IMR-90 (cell line): ENCODE measurements at regions not wholly inside any gene's neighbourhood (a gene's known extent, or its start where the extent isn't known, plus 50 kb on each side); places are given as distances from the start of the nearest gene placed in this dataset.

Experiments
- ATAC-seq: fragments of 200-7000 bp; cut with Tn5 transposase; 2 replicates; pipeline ENCODE4 v1.9.1; 2020; ENCODE audit warnings: low read depth, mild to moderate bottlenecking, moderate library complexity
- BruUV-seq: library from RNA; stranded (reverse); fragments of 400-500 nt; replicated peaks from 2 replicates; lab custom pipeline; 2021; lab: Mats Ljungman, UMichigan
- CTCF ChIA-PET: fragments of 300-600 bp; formaldehyde crosslinking; extraction: SDS; loops from one replicate; lab custom pipeline; 2021; ENCODE audit warnings: antibody characterized with exemption; lab: Yijun Ruan, JAX
- POLR2A ChIA-PET: fragments of 300-600 bp; sonication (Branson Sonifier 250); formaldehyde crosslinking; loops from one replicate; lab custom pipeline; 2022; ENCODE audit warnings: antibody characterized with exemption; ENCODE audit not compliant: unreplicated experiment; lab: Charles Lee
- DNase-seq: peaks from one replicate; pipeline ENCODE4 v3.0.0; 2013
- H2AFZ ChIP-seq: replicated peaks from 2 replicates; pipeline ENCODE3; 2013; ENCODE audit warnings: low read length, mild to moderate bottlenecking; ENCODE audit not compliant: poor library complexity
- H2AK5ac ChIP-seq: 2 replicates; pipeline ENCODE4 v1.6.1; 2013; ENCODE audit warnings: low read depth, low read length, inconsistent platforms
- H2AK9ac ChIP-seq: replicated peaks from 2 replicates; pipeline ENCODE3; 2013; ENCODE audit warnings: mild to moderate bottlenecking, low read depth, low read length, moderate library complexity; ENCODE audit not compliant: poor library complexity
- H2BK120ac ChIP-seq: 2 replicates; pipeline ENCODE4 v1.6.1; 2013; ENCODE audit warnings: low read depth, low read length, inconsistent platforms
- H2BK15ac ChIP-seq: 3 replicates; pipeline ENCODE4 v1.6.1; 2013; ENCODE audit warnings: low read depth, low read length, inconsistent platforms
- H2BK20ac ChIP-seq: 2 replicates; pipeline ENCODE4 v1.6.1; 2013; ENCODE audit warnings: low read depth, mild to moderate bottlenecking, inconsistent platforms, low read length, moderate library complexity
- H2BK5ac ChIP-seq: 2 replicates; pipeline ENCODE4 v1.6.1; 2013; ENCODE audit warnings: mild to moderate bottlenecking, low read depth, low read length, inconsistent platforms; ENCODE audit not compliant: poor library complexity, severe bottlenecking
- H3K14ac ChIP-seq: replicated peaks from 2 replicates; pipeline ENCODE4 v1.6.1; 2013; ENCODE audit warnings: low read depth, low read length, inconsistent platforms
- H3K18ac ChIP-seq: 2 replicates; pipeline ENCODE4 v1.6.1; 2013; ENCODE audit warnings: low read depth, low read length, control low read depth
- H3K23ac ChIP-seq: 2 replicates; pipeline ENCODE4 v1.6.1; 2013; ENCODE audit warnings: low read depth, low read length, inconsistent platforms
- H3K27ac ChIP-seq: 2 replicates; pipeline ENCODE4 v1.5.1; 2013; ENCODE audit warnings: mild to moderate bottlenecking, control low read depth, low read length; ENCODE audit not compliant: insufficient read depth
- H3K27me3 ChIP-seq: 2 replicates; pipeline ENCODE4 v1.6.1; 2013; ENCODE audit warnings: low read length; ENCODE audit not compliant: control insufficient read depth, insufficient read depth
- H3K36me3 ChIP-seq: 2 replicates; pipeline ENCODE4 v1.6.1; 2013; ENCODE audit warnings: low read length, mixed read lengths; ENCODE audit not compliant: control insufficient read depth, insufficient read depth
- H3K4ac ChIP-seq: 2 replicates; pipeline ENCODE4 v1.6.1; 2013; ENCODE audit warnings: low read depth, low read length, inconsistent platforms
- H3K4me1 ChIP-seq: 2 replicates; pipeline ENCODE4 v1.6.1; 2013; ENCODE audit warnings: low read length, mixed read lengths; ENCODE audit not compliant: control insufficient read depth, insufficient read depth
- H3K4me2 ChIP-seq: 2 replicates; pipeline ENCODE4 v1.6.1; 2013; ENCODE audit warnings: low read depth, mild to moderate bottlenecking, control low read depth, low read length, moderate library complexity
- H3K4me3 ChIP-seq: 2 replicates; pipeline ENCODE4 v1.5.1; 2013; ENCODE audit warnings: low read depth, mild to moderate bottlenecking, control low read depth, low read length, moderate library complexity; ENCODE audit not compliant: insufficient read depth
- H3K56ac ChIP-seq: 2 replicates; pipeline ENCODE4 v1.6.1; 2013; ENCODE audit warnings: low read length, inconsistent platforms; ENCODE audit not compliant: insufficient read depth; ENCODE audit errors: extremely low read depth
- H3K79me1 ChIP-seq, 2 experiments: 2 replicates each; pipeline ENCODE4 v1.6.1; 2013; ENCODE audit warnings: low read length in 2 of 2, inconsistent platforms in 1 of 2, low read depth in 1 of 2
- H3K9ac ChIP-seq: 2 replicates; pipeline ENCODE4 v1.6.1; 2013; ENCODE audit warnings: low read depth, low read length, control low read depth
- H3K9me1 ChIP-seq: 2 replicates; pipeline ENCODE4 v1.6.1; 2013; ENCODE audit warnings: low read length, inconsistent platforms; ENCODE audit not compliant: insufficient read depth
- H3K9me3 ChIP-seq: 2 replicates; pipeline ENCODE4 v1.6.1; 2013; ENCODE audit warnings: low read length; ENCODE audit not compliant: control insufficient read depth, insufficient read depth
- H4K20me1 ChIP-seq: 2 replicates; pipeline ENCODE4 v1.6.1; 2013; ENCODE audit warnings: low read length, inconsistent platforms; ENCODE audit not compliant: insufficient read depth
- H4K5ac ChIP-seq: 2 replicates; pipeline ENCODE4 v1.6.1; 2013; ENCODE audit warnings: mild to moderate bottlenecking, low read depth, low read length, control low read depth
- H4K8ac ChIP-seq, 2 experiments: 2 replicates each; pipeline ENCODE4 v1.6.1; 2013; ENCODE audit warnings: low read depth in 2 of 2, low read length in 2 of 2, control low read depth in 1 of 2, inconsistent platforms in 1 of 2
- H4K91ac ChIP-seq: 2 replicates; pipeline ENCODE4 v1.6.1; 2013; ENCODE audit warnings: low read depth, low read length, inconsistent platforms; ENCODE audit not compliant: insufficient read depth
- BHLHE40 ChIP-seq: fragments of 150-350 bp; IDR thresholded peaks from 2 replicates; pipeline ENCODE4 v1.6.1; 2016; ENCODE audit warnings: mild to moderate bottlenecking, low read depth, low read length
- FOS ChIP-seq: fragments of 150-350 bp; IDR thresholded peaks from 2 replicates; pipeline ENCODE4 v1.6.1; 2016; ENCODE audit warnings: low read depth, low read length
- WGBS, 2 experiments: methylation state at CpG; one replicate each; pipeline versions ENCODE4 v1.1.5 to v1.1.7; 2013; ENCODE audit warnings: missing lambda C conversion rate in 2 of 2; ENCODE audit not compliant: insufficient read length in 1 of 2; ENCODE audit errors: extremely low coverage in 2 of 2; 5-methylcytosine and 5-hydroxymethylcytosine counted together
- dilution Hi-C: fragments of 300-500 bp; cut with HindIII; formaldehyde crosslinking; loops from one replicate; pipeline ENCODE4 v1.14.3; 2018; ENCODE audit warnings: low sequenced_read_pairs; ENCODE audit not compliant: unreplicated experiment
- in situ Hi-C: fragments of 300-500 bp; cut with MboI; formaldehyde crosslinking; loops from 3 replicates; pipeline ENCODE4 v1.14.3; 2019; ENCODE audit warnings: low sequenced_read_pairs, inconsistent platforms, mixed read lengths
- intact Hi-C: fragments of 100-400 bp; cut with micrococcal nuclease; formaldehyde crosslinking; loops from 2 replicates; pipeline ENCODE4 v1.10.0; 2022

GRCh38 chr20:19022118-19022575 is 190.3 kb upstream of the SLC24A3 start:
- intact Hi-C loops = no loop called here
- Histone ChIP-seq H3K27me3 (no peaks in the 10 kb centered on the region), H2AK9ac (no peak overlapping the region), H4K5ac (no peak overlapping the region), H3K36me3 (no peaks in the 10 kb centered on the region), H4K91ac (no peak overlapping the region), H3K27ac (no peak overlapping the region), H2BK5ac (no peak overlapping the region), H2AFZ (no peak overlapping the region), H4K8ac (no peak overlapping the region), H3K9ac (no peak overlapping the region), H3K18ac (no peak overlapping the region), H2BK20ac (no peak overlapping the region), H2AK5ac (no peak overlapping the region), H3K56ac (no peak overlapping the region), H3K9me3 (peaks cover 38% of the 10 kb centered on the region), H3K4ac (no peak overlapping the region), H3K4me2 (no peak overlapping the region), H3K4me1 (no peaks in the 10 kb centered on the region), H2BK120ac (no peak overlapping the region), H4K20me1 (no peaks in the 10 kb centered on the region), H3K79me1 (no peaks in the 10 kb centered on the region), H3K23ac (no peak overlapping the region), H3K4me3 (no peak overlapping the region), H2BK15ac (no peak overlapping the region), H3K9me1 (no peaks in the 10 kb centered on the region), H3K14ac (no peak overlapping the region)
- no peak for ATAC-seq
- in situ Hi-C loops = no loop called here
- BruUV-seq = no TSS peak
- DNase-seq = no peak
- no peak for TF ChIP-seq BHLHE40
- TF ChIP-seq FOS = no peak
- dilution Hi-C loops = no loop called here
- POLR2A ChIA-PET = no interaction called here
- WGBS, 2 experiments = no CpG with 5 or more reads among the region's 8 CpGs
- CTCF ChIA-PET = no interaction called here
